Caco-2 (cell line): ENCODE measurements at regions not wholly inside any gene's neighbourhood (a gene's known extent, or its start where the extent isn't known, plus 50 kb on each side); places are given as distances from the start of the nearest gene placed in this dataset.

ENCODE experiments used
- BruUV-seq: library from RNA; stranded (reverse); fragments of 400-500 nt; replicated peaks from 2 replicates; lab custom pipeline; 2021; lab: Mats Ljungman, UMichigan
- CTCF ChIA-PET: fragments of 300-600 bp; sonication (Branson Sonifier 250); formaldehyde crosslinking; loops from one replicate; lab custom pipeline; 2022; ENCODE audit warnings: antibody characterized with exemption; lab: Charles Lee
- POLR2A ChIA-PET: fragments of 300-600 bp; sonication (Branson Sonifier 250); formaldehyde crosslinking; loops from one replicate; lab custom pipeline; 2022; ENCODE audit warnings: antibody characterized with exemption; lab: Charles Lee
- DNase-seq, 2 experiments: peaks; one replicate each; pipeline versions ENCODE4 v3.0.0 to v3.0.0-alpha.2; 2020 to 2022
- H3K27me3 ChIP-seq: replicated peaks from 2 replicates; pipeline ENCODE4 v1.6.0; 2011; ENCODE audit warnings: low read length; ENCODE audit not compliant: control insufficient read depth, insufficient read depth
- H3K36me3 ChIP-seq: 2 replicates; pipeline ENCODE4 v1.5.1; 2011; ENCODE audit warnings: low read length; ENCODE audit not compliant: control insufficient read depth, insufficient read depth
- H3K4me1 ChIP-seq: fragments of 250-450 bp; sonication (Bioruptor Pico); 2 replicates; pipeline ENCODE4 v1.5.1; 2020; ENCODE audit warnings: mild to moderate bottlenecking
- H3K4me3 ChIP-seq: 2 replicates; pipeline ENCODE4 v1.5.1; 2011; ENCODE audit warnings: low read depth, mild to moderate bottlenecking, control low read depth, low read length
- H3K9me3 ChIP-seq: fragments of 250-450 bp; sonication (Bioruptor Pico); 2 replicates; pipeline ENCODE4 v1.5.1; 2020; ENCODE audit warnings: mild to moderate bottlenecking, moderate library complexity
- H3K27ac Mint-ChIP-seq: one replicate; pipeline ENCODE4 v1.8.0; 2022; ENCODE audit warnings: mixed read lengths; ENCODE audit not compliant: unreplicated experiment
- H3K27me3 Mint-ChIP-seq: one replicate; pipeline ENCODE4 v1.8.0; 2022; ENCODE audit warnings: mixed read lengths; ENCODE audit not compliant: insufficient read depth, unreplicated experiment
- H3K36me3 Mint-ChIP-seq: one replicate; pipeline ENCODE4 v1.8.0; 2022; ENCODE audit warnings: mild to moderate bottlenecking, mixed read lengths; ENCODE audit not compliant: insufficient read depth, unreplicated experiment
- H3K4me1 Mint-ChIP-seq: one replicate; pipeline ENCODE4 v1.8.0; 2022; ENCODE audit warnings: low read depth, mixed read lengths; ENCODE audit not compliant: unreplicated experiment
- H3K4me3 Mint-ChIP-seq: one replicate; pipeline ENCODE4 v1.8.0; 2022; ENCODE audit warnings: mild to moderate bottlenecking, moderate library complexity, mixed read lengths; ENCODE audit not compliant: unreplicated experiment
- H3K9me3 Mint-ChIP-seq: one replicate; pipeline ENCODE4 v1.8.0; 2022; ENCODE audit warnings: mixed read lengths; ENCODE audit not compliant: unreplicated experiment
- CTCF ChIP-seq, 2 experiments: fragments of 200-600 bp in 1 of 2; IDR thresholded peaks; 1 replicate in 1 of 2; 2 replicates in 1 of 2; pipeline versions ENCODE4 v1.5.1 to v1.8.0; 2011 to 2022; ENCODE audit warnings: antibody characterized with exemption in 1 of 2, control low read depth in 1 of 2, inconsistent platforms in 1 of 2, low read depth in 1 of 2, low read length in 1 of 2, mild to moderate bottlenecking in 1 of 2, moderate library complexity in 1 of 2; ENCODE audit not compliant: insufficient read depth in 1 of 2, severe bottlenecking in 1 of 2, unreplicated experiment in 1 of 2
- intact Hi-C: fragments of 100-400 bp; cut with micrococcal nuclease; formaldehyde crosslinking; loops from one replicate; pipeline ENCODE4 v1.10.0; 2022; ENCODE audit not compliant: unreplicated experiment

- peaks cover 61% of the 10 kb centered on the region for H3K4me1 Mint-ChIP-seq
- intact Hi-C loops, result loop anchor here (1.0 to 5.0 kb wide), 2 partner anchors 46 to 53 kb away; no protein-coding TSS in a partner anchor
These were observed 86.6 kb upstream of the ARHGAP32 start for GRCh38 chr11:129278586-129279319.

GRCh38 chr11:129277198-129277843 lies 85.2 kb upstream of the ARHGAP32 start:
- peaks cover 46% of the 10 kb centered on the region for H3K4me1 Mint-ChIP-seq
- BruUV-seq, result no TSS peak
- intact Hi-C loops, result loop anchor here (1.0 to 5.0 kb wide), 2 partner anchors 45 to 160 kb away; no protein-coding TSS in a partner anchor
- no peaks in the 10 kb centered on the region for H3K27me3 ChIP-seq
- no peaks in the 10 kb centered on the region for H3K9me3 Mint-ChIP-seq
- H3K4me1 ChIP-seq, result peaks cover 60% of the 10 kb centered on the region
- no peak overlapping the region for H3K27ac Mint-ChIP-seq
- CTCF ChIA-PET, result interaction anchor here (1.4 to 1.8 kb wide), 2 partner anchors 87 to 162 kb away, joined by 3 to 4 read pairs; no protein-coding TSS in a partner anchor
- no peaks in the 10 kb centered on the region for H3K9me3 ChIP-seq
- no peak for TF ChIP-seq CTCF (IDR thresholded peaks at IDR 0.05; ENCODE audit: insufficient read depth in 1 of 2, low read depth in 1 of 2, low read length in 1 of 2, severe bottlenecking in 1 of 2, unreplicated experiment in 1 of 2)
- DNase-seq, result peak in 1 of 2 experiments; percentile 33
- no peaks in the 10 kb centered on the region for H3K27me3 Mint-ChIP-seq
- peak overlapping the region; percentile 77 for H3K4me3 Mint-ChIP-seq
- H3K36me3 Mint-ChIP-seq, result no peaks in the 10 kb centered on the region
- H3K4me3 ChIP-seq, result no peak overlapping the region
- no peaks in the 10 kb centered on the region for H3K36me3 ChIP-seq
- POLR2A ChIA-PET, result no interaction called here

More at GRCh38 chr11:129278586-129279319, 86.6 kb upstream of the ARHGAP32 start:
- ChIA-PET POLR2A (interaction anchor here (1.0 kb wide), 1 partner anchor 17 kb away, joined by 3 read pairs; no protein-coding TSS in a partner anchor), CTCF (interaction anchor here (1.3 to 1.8 kb wide), 2 partner anchors 37 to 86 kb away, joined by 3 to 5 read pairs; no protein-coding TSS in a partner anchor)
- TF ChIP-seq CTCF (IDR thresholded peaks at IDR 0.05; ENCODE audit: insufficient read depth in 1 of 2, low read depth in 1 of 2, low read length in 1 of 2, severe bottlenecking in 1 of 2, unreplicated experiment in 1 of 2), result peak; percentile 22 to 31
- H3K36me3 ChIP-seq, result no peaks in the 10 kb centered on the region
- H3K4me1 ChIP-seq, result peaks cover 74% of the 10 kb centered on the region
- H3K36me3 Mint-ChIP-seq, result no peaks in the 10 kb centered on the region
- BruUV-seq, result no TSS peak
- no peaks in the 10 kb centered on the region for H3K9me3 ChIP-seq
- H3K9me3 Mint-ChIP-seq, result no peaks in the 10 kb centered on the region
- H3K4me3 Mint-ChIP-seq, result peak overlapping the region; percentile 90
- no peaks in the 10 kb centered on the region for H3K27me3 ChIP-seq
- peak overlapping the region; percentile 77 for H3K4me3 ChIP-seq
- no peak overlapping the region for H3K27ac Mint-ChIP-seq
- DNase-seq, result peak in 1 of 2 experiments; percentile 70
- no peaks in the 10 kb centered on the region for H3K27me3 Mint-ChIP-seq

- Mint-ChIP-seq H3K4me1 (peaks cover 39% of the 10 kb centered on the region), H3K27ac (no peak overlapping the region), H3K4me3 (no peak overlapping the region), H3K36me3 (peaks cover 4% of the 10 kb centered on the region), H3K27me3 (no peaks in the 10 kb centered on the region), H3K9me3 (no peaks in the 10 kb centered on the region)
- Histone ChIP-seq H3K36me3 (no peaks in the 10 kb centered on the region), H3K27me3 (no peaks in the 10 kb centered on the region), H3K4me3 (no peak overlapping the region), H3K4me1 (peaks cover 46% of the 10 kb centered on the region), H3K9me3 (no peaks in the 10 kb centered on the region)
- POLR2A ChIA-PET, result no interaction called here
- intact Hi-C loops, result loop anchor here (1.0 to 5.0 kb wide), 2 partner anchors 16 to 44 kb away; no protein-coding TSS in a partner anchor
- DNase-seq, result no peak
- TF ChIP-seq CTCF (IDR thresholded peaks at IDR 0.05; ENCODE audit: insufficient read depth in 1 of 2, low read depth in 1 of 2, low read length in 1 of 2, severe bottlenecking in 1 of 2, unreplicated experiment in 1 of 2), result no peak
- CTCF ChIA-PET, result interaction anchor here (0.8 kb wide), 2 partner anchors 29 to 56 kb away, joined by 3 read pairs; no protein-coding TSS in a partner anchor
- BruUV-seq, result no TSS peak
These were observed 83.7 kb upstream of the ARHGAP32 start for GRCh38 chr11:129275828-129276227.
